ENCODE measurements at regions not wholly inside any gene's neighbourhood (a gene's known extent, or its start where the extent isn't known, plus 50 kb on each side); places are given as distances from the start of the nearest gene placed in this dataset.

DNA sequence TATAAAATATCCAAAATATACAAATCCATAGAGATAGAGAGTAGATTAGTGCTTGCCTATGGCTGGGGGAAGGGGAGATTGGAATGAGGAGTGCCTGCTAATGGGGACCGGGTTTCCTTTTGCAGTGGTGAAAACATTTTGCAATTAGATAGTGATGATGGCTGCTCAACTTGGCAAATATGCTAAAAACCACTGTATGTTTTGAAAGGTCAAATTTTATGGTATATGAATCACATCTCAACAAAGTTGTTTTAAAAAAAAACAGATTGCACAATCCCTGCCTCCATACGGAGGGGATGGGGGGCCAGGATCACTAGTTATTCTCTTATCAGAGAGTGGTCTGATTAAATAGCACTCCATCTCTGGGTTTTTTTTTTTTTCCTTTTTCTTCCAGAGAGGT lies 76.9 kb upstream of the RIPOR2 start:
- TF ChIP-seq, protein P1, sequence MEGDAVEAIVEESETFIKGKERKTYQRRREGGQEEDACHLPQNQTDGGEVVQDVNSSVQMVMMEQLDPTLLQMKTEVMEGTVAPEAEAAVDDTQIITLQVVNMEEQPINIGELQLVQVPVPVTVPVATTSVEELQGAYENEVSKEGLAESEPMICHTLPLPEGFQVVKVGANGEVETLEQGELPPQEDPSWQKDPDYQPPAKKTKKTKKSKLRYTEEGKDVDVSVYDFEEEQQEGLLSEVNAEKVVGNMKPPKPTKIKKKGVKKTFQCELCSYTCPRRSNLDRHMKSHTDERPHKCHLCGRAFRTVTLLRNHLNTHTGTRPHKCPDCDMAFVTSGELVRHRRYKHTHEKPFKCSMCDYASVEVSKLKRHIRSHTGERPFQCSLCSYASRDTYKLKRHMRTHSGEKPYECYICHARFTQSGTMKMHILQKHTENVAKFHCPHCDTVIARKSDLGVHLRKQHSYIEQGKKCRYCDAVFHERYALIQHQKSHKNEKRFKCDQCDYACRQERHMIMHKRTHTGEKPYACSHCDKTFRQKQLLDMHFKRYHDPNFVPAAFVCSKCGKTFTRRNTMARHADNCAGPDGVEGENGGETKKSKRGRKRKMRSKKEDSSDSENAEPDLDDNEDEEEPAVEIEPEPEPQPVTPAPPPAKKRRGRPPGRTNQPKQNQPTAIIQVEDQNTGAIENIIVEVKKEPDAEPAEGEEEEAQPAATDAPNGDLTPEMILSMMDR (IDR thresholded peaks at IDR 0.05; ENCODE audit: unreplicated experiment) = no peak
- Mint-ChIP-seq H3K36me3 (ENCODE audit: insufficient read depth) (no peaks in the 10 kb centered on the region), H3K9me3 (ENCODE audit: low read depth) (no peaks in the 10 kb centered on the region)

DNA sequence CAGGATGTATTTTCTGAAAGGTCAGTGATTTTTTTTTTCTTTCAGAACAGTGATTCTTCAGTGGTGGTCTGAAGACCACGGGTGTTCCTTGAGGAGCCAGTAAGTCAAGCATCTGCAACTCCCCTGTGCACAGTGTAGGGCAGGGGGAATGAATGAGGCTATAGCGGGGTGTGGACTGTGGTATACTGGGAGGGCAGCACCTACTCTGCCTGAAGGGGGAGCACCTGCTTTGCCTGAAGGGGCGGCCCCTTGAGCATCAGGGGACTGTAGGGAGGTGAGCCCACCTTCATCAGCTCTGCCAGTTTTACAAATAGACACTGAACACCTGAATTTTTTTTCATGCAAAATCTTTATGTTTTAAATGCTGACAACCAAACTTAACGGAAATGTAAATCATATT lies 77.5 kb upstream of the RIPOR2 start:
- TF ChIP-seq, protein P1 (IDR thresholded peaks at IDR 0.05; ENCODE audit: unreplicated experiment) = no peak
- no peak overlapping the region for H3K27ac Mint-ChIP-seq
- H3K4me3 Mint-ChIP-seq (ENCODE audit: low read depth) = no peak overlapping the region
- DNase-seq (ENCODE audit: low spot score, unreplicated experiment) = no peak
- H3K9me3 Mint-ChIP-seq (ENCODE audit: low read depth) = no peaks in the 10 kb centered on the region
- no peaks in the 10 kb centered on the region for H3K27me3 Mint-ChIP-seq
- no peaks in the 10 kb centered on the region for H3K36me3 Mint-ChIP-seq (ENCODE audit: insufficient read depth)
- no peaks in the 10 kb centered on the region for H3K4me1 Mint-ChIP-seq (ENCODE audit: low read depth)

More for the DNA sequence above, 76.9 kb upstream of the RIPOR2 start:
- Mint-ChIP-seq H3K27me3 (no peaks in the 10 kb centered on the region), H3K4me1 (ENCODE audit: low read depth) (no peaks in the 10 kb centered on the region), H3K27ac (no peak overlapping the region), H3K4me3 (ENCODE audit: low read depth) (no peak overlapping the region)
- DNase-seq (ENCODE audit: low spot score, unreplicated experiment) = no peak

GRCh38 chr6:25014369-25014768 lies 78.6 kb upstream of the RIPOR2 start:
- Mint-ChIP-seq H3K36me3 (ENCODE audit: insufficient read depth) (no peaks in the 10 kb centered on the region), H3K27me3 (no peaks in the 10 kb centered on the region), H3K27ac (no peak overlapping the region), H3K4me1 (ENCODE audit: low read depth) (no peaks in the 10 kb centered on the region), H3K9me3 (ENCODE audit: low read depth) (no peaks in the 10 kb centered on the region), H3K4me3 (ENCODE audit: low read depth) (no peak overlapping the region)
- DNase-seq (ENCODE audit: low spot score, unreplicated experiment) = no peak
- TF ChIP-seq, protein P1 (IDR thresholded peaks at IDR 0.05; ENCODE audit: unreplicated experiment) = no peak

DNA sequence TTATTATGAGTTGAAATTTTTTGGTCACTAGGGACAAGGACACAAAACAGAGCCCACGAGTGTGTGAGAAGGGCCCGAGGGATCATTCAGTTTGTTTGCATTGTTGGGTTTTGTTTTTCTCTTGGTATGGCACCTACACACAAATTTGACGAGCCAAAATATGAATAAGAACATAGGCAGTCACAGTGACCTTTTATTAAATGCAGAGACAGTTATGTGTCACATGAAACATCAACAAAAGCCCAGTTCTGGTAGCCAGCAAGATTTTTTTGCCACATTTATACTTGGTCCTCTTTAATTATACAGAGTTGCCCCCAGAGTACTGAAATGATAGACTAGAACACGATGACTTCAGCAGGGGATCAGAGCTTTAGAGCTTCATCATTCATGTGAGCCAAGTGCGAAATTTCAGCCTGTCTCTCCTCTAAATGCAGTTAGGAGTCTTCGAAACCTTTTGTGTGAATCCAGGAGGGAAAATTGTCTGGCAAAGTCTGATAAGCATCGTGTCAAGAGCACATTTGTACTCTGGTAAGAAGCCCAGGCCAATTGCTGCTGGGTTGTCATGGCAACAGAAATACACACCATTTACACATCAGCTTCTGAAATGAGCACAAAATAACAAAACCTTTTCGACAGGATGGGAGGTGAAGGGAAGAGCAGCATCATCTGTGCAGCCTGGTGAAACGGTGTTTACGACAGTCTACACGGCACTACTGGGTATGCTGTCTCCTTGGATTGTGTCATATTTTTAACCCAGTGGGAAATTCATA lies 79.2 kb upstream of the RIPOR2 start:
- H3K4me3 Mint-ChIP-seq (ENCODE audit: low read depth) = no peak overlapping the region
- TF ChIP-seq, protein P1 (IDR thresholded peaks at IDR 0.05; ENCODE audit: unreplicated experiment) = no peak
- no peaks in the 10 kb centered on the region for H3K4me1 Mint-ChIP-seq (ENCODE audit: low read depth)
- peak overlapping the region; percentile 26 for H3K27ac Mint-ChIP-seq
- no peak for DNase-seq (ENCODE audit: low spot score, unreplicated experiment)
- no peaks in the 10 kb centered on the region for H3K9me3 Mint-ChIP-seq (ENCODE audit: low read depth)
- H3K27me3 Mint-ChIP-seq = no peaks in the 10 kb centered on the region
- no peaks in the 10 kb centered on the region for H3K36me3 Mint-ChIP-seq (ENCODE audit: insufficient read depth)

DNA sequence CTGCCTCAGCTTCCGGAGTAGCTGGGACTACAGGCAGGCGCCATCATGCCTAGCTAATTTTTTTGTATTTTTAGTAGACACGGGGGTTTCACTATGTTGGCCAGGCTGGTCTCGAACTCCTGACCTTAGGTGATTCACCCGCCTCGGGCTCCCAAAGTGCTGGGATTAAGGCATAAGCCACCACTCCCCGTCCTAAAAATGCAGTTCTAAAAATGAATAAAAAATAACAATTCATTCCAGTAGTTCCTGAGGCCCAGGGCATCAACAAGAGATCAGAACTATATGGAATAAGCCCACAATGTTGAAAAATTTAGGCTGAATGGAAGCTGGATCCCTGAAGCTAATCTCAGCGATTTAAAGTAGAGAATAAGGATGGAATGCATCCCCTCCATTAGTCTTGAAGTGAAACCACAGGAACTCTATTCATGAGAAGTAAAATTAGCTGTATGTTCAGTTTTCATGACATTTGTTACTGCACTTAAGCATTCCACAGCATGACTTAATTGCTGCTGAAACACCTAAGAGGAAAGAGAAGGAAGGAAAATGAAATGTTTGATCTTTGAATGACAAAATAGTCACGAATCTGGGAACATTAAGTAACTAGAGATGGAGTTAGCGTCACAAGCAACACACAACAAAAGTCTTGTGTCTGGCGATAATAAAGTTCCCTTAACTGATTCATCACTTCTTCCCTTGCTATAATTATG lies 80.4 kb upstream of the RIPOR2 start:
- Mint-ChIP-seq H3K36me3 (ENCODE audit: insufficient read depth) (no peaks in the 10 kb centered on the region), H3K9me3 (ENCODE audit: low read depth) (no peaks in the 10 kb centered on the region), H3K27ac (no peak overlapping the region), H3K4me1 (ENCODE audit: low read depth) (no peaks in the 10 kb centered on the region), H3K27me3 (no peaks in the 10 kb centered on the region), H3K4me3 (ENCODE audit: low read depth) (no peak overlapping the region)
- TF ChIP-seq, protein P1 (IDR thresholded peaks at IDR 0.05; ENCODE audit: unreplicated experiment) = no peak
- DNase-seq (ENCODE audit: low spot score, unreplicated experiment) = no peak
